ENCODE measurements at regions not wholly inside any gene's neighbourhood (a gene's known extent, or its start where the extent isn't known, plus 50 kb on each side); places are given as distances from the start of the nearest gene placed in this dataset.

DNA sequence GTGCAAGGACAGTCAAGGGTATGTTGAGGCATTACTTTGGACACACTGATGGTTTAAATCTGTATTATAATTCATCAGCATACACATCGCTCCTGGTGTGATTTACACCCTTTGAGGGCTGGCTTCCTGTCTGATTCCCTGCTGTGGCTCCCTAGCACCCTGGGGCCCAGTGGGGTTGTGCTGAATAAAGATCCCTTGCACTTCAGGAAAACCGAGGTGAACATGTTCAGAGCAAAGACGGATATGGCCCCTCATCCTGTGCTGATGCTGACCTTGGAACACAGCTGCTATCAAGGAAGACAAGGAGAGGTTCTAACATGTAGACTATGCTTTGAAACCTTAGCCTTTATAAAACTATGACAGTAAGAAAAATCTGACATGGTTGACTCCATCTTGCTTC, 84.6 kb upstream of the UNC5B start:
- no peak for DNase-seq

DNA sequence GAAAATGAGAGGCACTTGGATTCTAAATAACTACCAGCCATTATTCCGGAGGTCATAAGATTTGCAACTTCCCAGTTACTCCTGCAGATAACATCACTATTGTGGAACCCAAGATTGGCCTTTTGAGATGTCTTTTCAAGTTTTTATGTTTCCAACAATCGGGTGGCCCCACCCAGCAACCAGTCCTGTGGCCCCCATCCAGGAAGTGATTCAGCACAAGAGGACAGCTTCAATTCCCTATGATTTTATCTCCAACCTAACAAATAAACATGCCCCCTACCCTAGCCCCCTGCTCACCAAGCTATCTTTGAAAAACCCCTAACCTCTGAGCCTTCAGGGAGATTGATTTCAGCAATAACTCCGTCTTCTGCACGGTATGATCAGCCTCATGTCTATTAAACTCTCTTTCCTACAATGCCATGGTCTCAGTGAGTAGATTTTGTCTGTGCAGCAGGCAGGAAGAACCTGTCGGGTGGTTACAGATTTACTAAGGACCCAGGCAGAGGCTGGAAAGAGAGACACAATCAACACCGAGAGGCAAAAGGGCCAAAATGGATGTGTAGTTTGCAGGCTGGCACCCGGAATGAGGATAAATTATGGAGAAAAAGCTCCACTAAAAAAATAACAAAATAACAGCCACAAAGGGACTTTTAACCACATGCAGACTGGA, 83.9 kb upstream of the UNC5B start:
- no peak for DNase-seq

DNA sequence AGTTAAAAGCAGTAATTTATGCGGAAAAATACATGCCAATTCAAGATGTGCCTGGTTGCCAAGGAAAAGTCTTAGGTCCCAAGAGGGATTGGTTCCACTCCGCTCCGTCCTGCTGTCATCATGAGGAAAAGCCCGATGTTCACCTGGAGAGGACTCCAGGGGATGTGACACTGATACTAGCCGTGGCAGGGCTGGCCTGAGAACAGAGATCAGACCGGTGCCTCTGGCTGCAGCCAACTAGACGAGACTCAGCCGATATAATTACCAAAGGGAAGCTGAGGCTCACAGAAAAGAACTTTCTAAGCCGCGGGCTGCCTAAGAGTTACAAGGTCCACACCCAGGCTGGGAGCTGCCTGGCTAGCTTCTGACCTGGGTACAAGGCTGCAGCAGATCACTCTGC, 81.3 kb upstream of the UNC5B start:
- no peak for DNase-seq

DNA sequence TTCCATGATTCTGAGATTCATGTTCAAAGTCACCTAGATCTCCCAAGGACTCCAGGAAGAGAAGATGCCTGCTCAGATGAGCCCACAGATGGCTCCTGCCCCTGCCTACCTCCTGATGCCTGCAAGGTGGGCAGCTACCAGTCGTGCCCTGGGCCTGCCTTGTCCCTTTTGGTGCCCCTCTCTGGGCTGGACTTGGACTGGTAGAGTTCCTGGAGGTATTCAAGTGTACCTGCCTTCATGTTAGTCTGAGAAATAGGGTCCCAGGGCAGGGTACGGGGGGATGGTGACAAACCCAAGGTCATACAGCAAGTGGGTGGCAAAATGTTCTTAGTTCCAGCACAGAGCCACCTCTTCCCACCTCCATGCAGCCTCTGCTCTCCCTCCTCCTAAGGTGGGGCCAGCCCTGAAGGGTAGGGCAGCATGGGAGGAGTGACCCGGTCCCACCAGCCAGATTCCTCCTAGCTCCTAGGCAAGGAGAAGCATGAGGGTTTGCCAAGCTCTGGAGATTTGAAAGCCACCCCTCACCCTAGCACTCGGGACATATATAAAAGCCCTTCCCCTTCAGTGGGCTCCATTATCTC, 80.8 kb upstream of the UNC5B start:
- no peak for DNase-seq

DNA sequence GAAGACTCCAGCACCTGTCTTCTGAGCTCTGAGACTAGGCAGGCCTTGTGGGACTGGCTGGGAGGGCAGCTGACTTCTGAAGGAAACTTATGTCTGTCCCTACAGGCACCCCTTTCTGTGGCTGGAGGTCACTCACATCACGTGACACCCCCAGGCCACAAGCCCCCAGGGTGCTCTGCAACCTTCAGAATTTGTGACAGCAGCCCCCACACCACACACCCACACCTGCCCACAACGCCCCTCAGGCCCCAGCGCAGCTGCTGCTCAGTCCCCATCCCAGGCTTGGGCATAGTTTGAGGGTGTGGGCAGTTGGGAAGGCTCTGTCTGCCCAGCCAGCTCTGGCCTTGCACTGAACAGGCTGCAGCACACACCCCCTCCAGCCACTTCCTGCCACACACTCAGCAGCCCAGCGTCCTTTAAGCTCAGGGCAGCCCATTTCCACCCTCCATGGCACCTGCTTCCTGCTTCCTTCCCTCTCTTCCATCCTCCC, 80.0 kb upstream of the UNC5B start:
- no peak for DNase-seq

DNA sequence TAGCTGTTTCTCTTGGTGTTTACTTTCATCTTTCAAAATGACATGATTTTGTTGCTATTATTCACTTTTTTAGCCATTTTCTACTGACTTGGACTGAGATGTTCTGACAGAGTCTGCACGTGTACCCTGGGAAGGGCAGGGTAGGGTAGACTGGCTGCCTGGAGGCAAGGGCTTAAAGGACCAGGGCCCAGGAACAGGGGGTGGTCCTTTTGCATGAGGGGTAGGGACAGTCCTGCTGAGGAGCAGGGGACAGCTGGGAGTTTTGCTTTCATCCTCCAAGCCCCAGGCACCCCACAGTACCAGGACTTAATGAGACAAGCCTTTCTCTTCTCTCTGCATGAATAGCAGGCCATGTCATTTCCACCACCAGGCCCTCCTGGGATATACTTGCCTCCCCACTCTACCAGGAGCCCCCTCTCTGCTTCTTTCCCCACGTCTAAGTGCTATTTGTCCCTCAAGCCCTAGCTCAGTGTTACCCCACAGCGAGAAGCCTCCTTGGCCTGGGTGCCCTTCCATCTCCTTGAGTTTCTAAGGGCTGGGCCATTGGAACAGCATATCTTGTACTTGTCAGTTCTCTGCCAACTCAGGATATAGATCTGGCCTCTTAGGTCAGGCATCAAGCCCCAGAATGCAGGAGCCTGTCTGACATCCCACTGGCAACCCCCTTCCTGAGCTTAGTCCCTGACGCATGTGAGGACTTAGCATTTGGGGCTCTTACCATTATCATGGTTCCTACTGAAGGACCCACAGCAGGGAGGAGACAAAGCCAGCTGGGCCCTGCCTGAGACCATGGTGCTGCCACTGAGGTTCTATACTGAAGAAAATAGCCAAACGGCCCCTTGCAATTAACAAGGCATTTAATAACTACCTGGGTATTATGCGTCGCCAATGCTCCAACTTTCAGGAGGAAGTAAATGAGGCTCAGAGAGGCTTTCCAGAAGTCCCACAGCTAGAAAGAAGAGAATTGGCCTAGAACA, 78.4 kb upstream of the UNC5B start:
- DNase-seq, result no peak

DNA sequence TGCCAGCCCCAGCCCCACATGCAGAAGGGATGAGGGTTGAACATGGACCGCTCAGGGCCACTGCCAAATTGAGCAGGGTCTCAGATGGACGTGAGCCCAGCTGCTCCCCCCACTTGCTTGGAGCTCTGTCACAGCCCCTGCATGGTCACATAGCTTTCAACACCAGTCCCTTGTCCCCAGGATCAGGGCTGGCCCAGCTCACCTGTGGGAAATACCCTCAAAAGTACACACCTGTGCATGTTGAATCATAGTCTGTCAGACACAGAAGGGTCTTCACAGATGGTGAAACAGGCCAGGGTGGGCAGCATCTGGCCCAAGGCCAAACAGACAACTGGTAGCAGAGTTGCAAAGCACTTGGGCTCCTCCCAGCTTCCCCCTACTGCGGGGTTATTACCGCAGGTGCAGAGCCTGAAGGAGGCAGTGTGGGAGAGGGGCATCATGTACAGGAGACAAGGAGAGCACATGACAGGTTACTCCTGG, 77.6 kb upstream of the UNC5B start:
- DNase-seq, result no peak

DNA sequence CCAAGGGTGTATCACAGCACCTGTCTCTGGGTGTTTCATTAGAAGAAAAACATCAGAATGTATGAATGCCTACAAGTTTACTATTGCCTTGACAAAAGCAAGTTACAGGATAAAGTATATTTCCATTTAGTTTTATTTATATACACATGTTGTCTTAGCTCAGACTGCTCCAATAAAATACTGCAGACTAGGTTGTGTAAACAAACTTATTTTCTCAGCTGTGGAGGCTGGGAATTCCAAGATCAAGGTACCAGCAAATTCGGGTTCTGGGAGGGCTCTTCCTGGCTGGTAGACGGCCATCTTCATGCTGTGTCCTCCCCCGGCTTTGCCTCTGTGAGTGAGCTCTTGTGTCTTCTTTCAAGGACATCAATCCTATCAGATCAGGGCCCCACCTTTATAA, 77.1 kb upstream of the UNC5B start:
- DNase-seq, result no peak

DNA sequence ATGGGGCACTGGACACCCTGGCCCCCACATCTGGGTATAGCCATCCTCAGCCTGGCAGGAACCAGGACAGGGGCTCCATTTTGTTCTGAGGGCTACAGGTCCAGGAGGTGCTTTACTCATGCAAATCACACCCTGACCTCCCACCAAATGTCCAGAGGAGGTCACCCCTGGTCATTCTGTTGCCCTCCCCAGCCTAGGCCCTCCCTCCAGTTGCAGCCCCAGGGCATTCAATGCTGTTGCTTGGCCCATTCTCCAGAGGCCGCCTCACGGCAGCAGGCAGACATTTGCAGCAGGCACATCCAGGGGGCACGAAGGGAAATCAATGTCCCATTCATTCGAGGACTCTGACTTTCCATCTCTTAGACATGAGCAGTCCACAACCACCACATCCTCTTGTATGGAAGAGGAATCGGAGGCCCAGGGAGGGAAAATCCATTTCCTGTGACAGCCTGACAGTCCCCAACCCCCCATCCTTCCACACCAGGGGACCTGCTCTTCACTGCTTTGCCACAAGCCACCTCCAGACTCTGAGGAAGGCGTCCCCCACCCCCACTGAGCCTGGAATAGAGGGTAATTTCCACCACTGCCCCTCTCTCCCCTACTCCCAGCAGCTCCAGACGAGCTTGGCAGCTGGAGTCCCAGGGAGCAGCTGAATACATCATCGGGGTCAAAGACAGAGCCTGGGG, 76.2 kb upstream of the UNC5B start:
- DNase-seq, result no peak

DNA sequence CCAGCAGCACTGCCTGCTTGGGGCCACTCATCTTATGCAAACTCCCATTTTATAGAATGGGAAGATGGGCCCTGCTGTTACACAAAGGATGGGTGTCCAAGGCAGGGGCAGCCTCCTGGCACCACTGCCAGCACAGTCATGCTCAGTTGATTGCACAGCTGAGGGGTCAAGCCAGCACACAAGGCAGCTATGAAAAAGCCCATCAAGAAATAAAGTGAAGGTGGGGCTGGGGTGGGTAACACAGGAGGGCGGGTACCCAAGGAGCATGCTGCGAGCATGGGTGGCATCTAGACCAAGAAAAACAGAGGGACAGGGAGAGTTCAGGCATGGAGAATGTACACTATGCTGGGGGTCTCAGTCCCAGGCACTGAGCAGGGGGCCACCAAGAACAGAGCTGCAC, 74.7 kb upstream of the UNC5B start:
- no peak for DNase-seq

DNA sequence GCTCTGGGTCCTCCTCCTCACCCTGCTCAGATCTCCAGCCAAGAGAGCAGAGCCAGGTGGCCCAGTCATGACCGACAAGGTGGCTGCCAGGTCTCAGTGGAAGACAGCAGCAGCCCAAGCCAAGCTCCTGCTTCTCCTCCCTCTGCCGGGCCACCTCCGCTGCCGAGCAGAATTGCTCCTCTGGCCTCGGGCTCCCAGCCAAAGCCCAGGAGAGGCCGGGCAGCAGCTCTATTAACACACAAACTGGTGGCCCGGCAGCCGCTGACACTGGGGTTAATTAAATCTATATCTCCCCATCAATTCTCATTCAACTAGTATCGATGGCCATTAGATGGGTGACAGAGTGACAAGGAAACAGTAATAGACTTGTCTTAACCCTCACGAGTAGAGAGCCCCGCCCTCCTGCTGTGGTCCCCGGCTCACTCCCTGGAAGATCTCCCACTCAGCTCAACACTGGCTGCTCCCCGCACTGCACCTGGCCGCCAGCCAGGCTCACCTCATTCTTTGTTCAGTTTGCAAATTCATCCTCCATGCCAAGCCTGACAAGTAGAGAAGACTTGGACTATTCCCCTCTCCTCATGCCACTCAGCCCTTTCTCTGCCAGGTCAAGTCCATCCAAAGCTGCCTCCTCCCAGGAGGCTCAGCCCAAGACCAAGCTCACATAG, 74.1 kb upstream of the UNC5B start:
- DNase-seq, result no peak

DNA sequence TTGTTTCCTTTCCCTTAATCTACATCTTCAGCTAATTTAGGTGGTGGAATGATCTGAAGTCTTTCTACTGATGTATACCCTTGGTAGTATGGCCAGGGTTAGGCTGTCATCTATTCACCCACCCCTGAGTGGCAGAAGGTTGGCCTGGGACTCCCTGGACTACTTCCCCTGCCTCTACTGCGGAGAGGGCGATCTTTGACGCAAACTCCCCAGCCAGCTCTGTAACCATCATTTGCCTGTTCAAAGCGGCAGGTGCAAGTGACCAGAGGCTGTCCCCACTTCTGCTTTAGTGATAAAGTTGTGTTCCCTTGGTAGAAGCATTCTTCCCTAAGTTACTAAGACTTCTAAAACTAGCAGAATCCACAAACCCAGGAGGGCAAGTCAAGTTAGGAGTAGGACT, 70.8 kb upstream of the UNC5B start:
- DNase-seq, result no peak

DNA sequence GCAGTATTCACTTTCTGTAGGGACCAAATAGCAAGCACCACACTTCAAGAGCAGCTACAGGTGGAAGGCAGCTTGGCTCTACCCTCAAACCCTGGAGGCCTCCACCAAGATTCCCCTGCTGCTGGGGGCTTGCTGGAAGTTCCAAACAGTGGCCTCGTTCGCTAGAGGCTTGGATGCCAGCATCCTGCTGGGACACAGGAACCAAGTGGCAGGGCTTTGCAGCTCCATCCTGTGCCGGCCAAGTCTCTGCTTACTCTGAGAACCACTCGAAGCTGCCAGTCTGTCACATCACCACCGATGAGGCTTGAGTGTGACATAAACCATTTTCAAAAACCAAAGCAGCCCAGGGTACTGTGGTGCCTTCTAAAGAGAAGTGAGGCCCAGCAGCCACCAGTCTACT, 69.2 kb upstream of the UNC5B start:
- DNase-seq, result no peak

DNA sequence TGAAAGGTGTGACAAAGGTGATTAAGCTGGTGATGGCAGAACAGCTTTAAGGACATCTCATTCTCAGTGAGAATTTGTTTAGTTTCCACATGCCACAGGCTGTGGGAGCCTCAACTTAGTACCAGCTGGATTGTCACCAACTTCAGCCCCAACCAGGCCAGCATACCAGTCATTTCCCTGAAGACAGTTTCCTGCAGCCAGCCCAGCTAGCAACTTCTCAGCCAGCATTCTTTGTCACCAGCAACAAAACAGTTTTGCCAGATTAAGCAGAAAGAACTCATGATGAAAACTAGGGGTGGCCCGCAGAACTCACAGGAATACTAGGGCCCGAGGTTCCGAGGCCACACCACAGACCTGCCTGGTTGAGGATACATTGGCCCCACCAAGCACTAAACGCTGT, 68.8 kb upstream of the UNC5B start:
- DNase-seq, result no peak

DNA sequence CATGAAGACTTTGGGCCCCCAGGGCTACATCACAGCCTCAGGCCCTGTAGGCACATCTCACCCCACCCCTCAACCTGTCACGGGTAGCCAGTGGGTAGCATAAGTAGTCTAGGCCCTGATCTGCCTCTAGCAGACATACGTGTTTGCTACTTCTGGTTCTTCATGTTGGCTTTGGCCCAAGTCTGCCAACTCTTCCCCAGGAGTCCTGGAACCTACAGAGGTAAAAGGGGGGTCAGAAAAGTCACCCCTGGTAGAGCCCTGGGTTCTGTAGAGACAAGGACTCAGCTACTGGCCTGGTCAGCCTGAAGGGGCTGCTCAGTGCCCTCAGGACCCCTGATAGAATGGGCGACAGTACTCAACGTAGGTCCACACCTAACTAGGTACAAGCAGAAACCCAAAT, 67.5 kb upstream of the UNC5B start:
- DNase-seq, result no peak

DNA sequence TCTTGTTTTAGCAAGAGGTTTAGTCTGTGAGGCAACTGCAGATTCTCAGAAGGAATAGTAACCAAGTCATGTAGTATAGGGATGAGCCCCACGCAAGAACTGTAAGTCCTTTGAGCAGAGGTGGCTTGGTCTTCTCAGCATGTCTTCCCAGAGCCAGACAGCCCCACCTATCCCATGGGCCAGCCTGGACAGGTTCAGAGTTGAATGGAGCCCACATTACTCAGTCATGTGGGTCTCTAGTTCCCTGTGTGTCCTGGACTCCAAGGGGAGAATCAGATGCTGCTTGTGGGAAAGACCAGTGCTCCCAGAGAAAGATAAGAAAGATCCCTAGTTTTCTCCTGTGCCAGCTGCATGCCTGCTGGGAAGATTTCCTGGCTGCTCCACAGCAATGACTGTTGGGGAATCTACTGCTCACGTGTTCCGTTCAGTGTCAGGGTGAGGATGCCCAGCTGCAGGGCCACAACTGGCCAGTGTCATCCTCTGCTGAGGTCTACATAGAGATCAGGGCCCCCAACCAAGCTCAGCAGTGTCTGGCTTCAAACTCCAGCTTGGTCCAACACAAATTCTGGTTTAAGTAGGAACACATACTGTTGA, 66.9 kb upstream of the UNC5B start:
- no peak for DNase-seq

DNA sequence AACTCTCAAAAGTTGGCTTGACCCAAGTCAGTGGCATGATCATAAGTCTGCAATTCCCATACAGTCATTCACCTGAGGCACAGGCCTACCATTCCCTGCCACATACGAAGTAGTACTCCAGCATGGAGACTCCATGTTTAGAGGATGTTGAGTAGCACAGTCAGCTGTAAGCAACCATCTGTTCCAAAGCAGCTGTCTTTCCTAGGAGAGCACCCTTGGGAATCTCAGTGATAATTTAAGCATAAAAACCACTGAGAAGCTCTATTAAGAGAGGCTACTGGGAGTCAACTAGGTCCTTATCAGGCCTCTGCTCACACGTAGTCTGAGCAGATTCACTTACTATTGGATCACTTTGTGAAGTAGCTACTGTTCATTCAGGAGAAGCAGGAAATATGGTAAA, 61.6 kb upstream of the UNC5B start:
- DNase-seq, result no peak

DNA sequence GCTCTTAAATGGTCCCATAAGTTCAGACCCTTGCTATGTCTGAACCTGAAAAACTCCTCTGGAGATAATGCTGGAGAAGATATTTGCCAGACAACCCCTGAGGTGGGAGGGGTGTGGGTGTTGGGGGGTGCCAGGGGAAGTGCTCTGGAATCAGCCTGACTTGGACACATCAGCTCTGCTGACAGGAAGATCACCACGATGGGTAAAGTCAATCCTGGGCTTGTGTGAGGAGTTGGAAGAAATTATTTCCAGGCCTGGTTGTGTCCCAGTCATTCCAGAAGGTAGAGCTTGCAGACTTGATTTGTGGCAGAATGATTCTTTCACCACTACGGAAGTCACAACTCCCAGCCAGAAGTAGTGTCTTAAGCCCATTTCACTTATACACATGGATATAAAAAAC, 60.3 kb upstream of the UNC5B start:
- DNase-seq, result no peak

DNA sequence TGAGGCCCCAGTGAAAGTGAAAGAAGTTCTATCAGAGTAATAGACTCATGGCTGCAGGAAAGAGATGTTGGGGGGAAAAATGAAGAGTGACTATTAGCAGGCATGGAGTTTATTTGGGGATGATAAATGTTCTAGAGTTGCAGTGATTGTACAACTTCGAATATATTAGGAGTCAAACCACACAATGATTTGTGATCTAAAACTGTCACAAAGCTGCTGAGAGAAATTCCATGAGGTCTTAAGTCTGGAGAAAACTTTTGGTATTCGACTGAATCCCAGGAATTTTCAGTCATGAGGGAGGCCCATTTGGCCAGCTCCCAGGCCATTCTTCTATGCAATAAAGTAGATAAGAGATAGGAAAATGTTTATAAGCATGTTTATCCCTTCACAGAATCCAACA, 55.9 kb upstream of the UNC5B start:
- no peak for DNase-seq

DNA sequence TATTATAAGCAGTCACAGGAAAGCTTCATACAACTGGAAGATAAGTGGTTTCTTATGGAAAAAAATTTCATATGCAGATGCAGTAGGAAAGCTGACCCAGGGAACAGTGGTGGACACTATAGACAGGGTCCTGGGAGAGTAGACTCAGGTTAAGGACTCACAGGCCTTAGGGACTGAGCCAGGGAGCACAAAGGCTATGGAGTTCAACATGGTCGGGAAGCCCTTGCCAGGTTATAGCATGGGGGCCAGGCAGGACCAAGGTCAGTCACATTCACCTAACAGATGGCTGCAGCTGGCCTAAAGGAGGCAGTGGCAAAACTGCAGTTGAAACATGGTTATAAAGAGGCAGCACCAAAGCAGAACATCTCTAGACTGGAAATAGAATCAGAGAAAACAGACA, 54.9 kb upstream of the UNC5B start:
- DNase-seq, result no peak

DNA sequence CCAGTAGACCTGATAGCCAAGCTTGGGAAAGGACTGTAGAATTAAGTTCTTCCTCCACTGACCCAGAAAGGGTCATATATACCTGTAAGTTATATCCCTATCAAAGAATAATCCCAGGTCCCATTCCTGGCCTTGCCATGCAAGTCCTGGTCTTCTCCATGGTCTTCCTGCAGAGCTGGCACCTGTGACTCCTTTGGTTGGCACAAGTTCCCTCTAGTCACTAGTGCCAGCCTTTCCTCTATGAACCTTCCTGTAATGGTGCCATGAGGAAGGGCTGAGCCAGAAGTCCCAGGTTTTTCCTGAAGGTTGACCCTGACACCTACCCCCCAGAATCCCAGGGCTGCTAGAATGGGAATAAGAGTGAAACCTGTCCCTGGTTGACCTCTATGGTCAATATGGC, 54.1 kb upstream of the UNC5B start:
- no peak for DNase-seq

DNA sequence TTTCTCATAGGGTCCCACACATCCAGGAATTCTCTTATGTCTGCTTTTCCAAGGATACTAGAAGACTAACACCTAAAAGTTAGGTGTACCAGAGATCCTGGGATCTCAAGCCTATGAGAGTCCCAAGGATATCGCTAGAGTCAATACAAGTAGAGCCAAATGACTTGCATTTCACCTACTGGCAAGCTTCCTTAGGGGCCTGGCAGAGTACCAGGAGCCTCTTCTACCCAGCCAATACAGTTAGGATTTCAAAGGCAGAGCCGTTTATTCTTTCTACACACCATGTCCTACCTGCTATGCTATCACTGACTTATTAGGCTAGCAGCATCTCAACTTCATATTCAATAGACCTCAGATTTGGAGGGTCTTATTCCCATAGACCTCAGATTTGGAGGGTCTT, 53.5 kb upstream of the UNC5B start:
- DNase-seq, result no peak

Data from hematopoietic multipotent progenitor cell treated with erythropoietin and hydrocortisone succinate and interleukin-3 and kit ligand, for 6 days (in vitro differentiated cells).